ENCODE measurements at regions not wholly inside any gene's neighbourhood (a gene's known extent, or its start where the extent isn't known, plus 50 kb on each side); places are given as distances from the start of the nearest gene placed in this dataset.
A peak's percentile ranks its signal among the peaks of the same experiment; 100 is the strongest.
"Not testable (repeated sequence)": the region's sequence is repeated elsewhere in the genome, so short reads cannot be mapped to it uniquely, and the experiment has no call there.

- DNase-seq: no peak
Observed at GRCh38 chr10:94232711-94233383, 129.9 kb downstream of the NOC3L start.

GRCh38 chr10:94235461-94235860, 127.3 kb downstream of the NOC3L start:
- DNase-seq: no peak

GRCh38 chr10:94238006-94238617, 124.6 kb downstream of the NOC3L start:
- DNase-seq: no peak

GRCh38 chr10:94239696-94240095, 123.0 kb downstream of the NOC3L start:
- DNase-seq: no peak

GRCh38 chr10:94240491-94240890, 122.2 kb downstream of the NOC3L start:
- no peak for DNase-seq

GRCh38 chr10:94240901-94241300, 121.8 kb downstream of the NOC3L start:
- no peak for DNase-seq

GRCh38 chr10:94251098-94251497, 111.6 kb downstream of the NOC3L start:
- DNase-seq: no peak

- DNase-seq: peak; percentile 1
Observed at GRCh38 chr10:94251568-94251967, 111.2 kb downstream of the NOC3L start.

GRCh38 chr10:94257407-94257806, 105.3 kb downstream of the NOC3L start:
- not testable (repeated sequence) for DNase-seq

GRCh38 chr10:94260455-94260854, 102.3 kb downstream of the NOC3L start:
- no peak for DNase-seq

- no peak for DNase-seq
Observed at GRCh38 chr10:94264085-94264484, 98.7 kb downstream of the NOC3L start.

- no peak for DNase-seq
Observed at GRCh38 chr10:94266091-94266490, 96.6 kb downstream of the NOC3L start.

- no peak for DNase-seq
Observed at GRCh38 chr10:94268652-94269051, 94.1 kb downstream of the NOC3L start.

- no peak for DNase-seq
Observed at GRCh38 chr10:94274142-94274787, 88.5 kb downstream of the NOC3L start.

- no peak for DNase-seq
Observed at GRCh38 chr10:94276140-94276539, 86.6 kb downstream of the NOC3L start.

- DNase-seq: no peak
Observed at GRCh38 chr10:94277450-94277849, 85.3 kb downstream of the NOC3L start.

GRCh38 chr10:94279835-94280709, 82.7 kb downstream of the NOC3L start:
- DNase-seq: no peak

GRCh38 chr10:94281654-94282053, 81.1 kb downstream of the NOC3L start:
- DNase-seq: no peak

GRCh38 chr10:94282369-94282768, 80.4 kb downstream of the NOC3L start:
- DNase-seq: no peak

All from NCI-H1436 treated with DMSO at 0.1 percent for 48 hours (cell line).